Fibroblast of pulmonary artery (primary cell): ENCODE measurements at regions not wholly inside any gene's neighbourhood (a gene's known extent, or its start where the extent isn't known, plus 50 kb on each side); places are given as distances from the start of the nearest gene placed in this dataset.

ENCODE experiments used
- DNase-seq: peaks from one replicate; pipeline ENCODE4 v3.0.0-alpha.2; 2010; ENCODE audit warnings: low read depth
- H3K4me3 ChIP-seq: replicated peaks from 2 replicates; pipeline ENCODE4 v1.5.1; 2011; ENCODE audit warnings: low read depth, mild to moderate bottlenecking, control low read depth, low read length, moderate library complexity
- CTCF ChIP-seq: IDR thresholded peaks from 2 replicates; pipeline ENCODE4 v1.5.1; 2011; ENCODE audit warnings: mild to moderate bottlenecking, control low read depth, low read length, inconsistent platforms; ENCODE audit errors: missing control alignments

- no peak for DNase-seq
- H3K4me3 ChIP-seq: no peak overlapping the region
- no peak for TF ChIP-seq CTCF
Observed at GRCh38 chr3:154011036-154011435, 110.2 kb upstream of the ARHGEF26 start.

- DNase-seq: no peak
- no peak overlapping the region for H3K4me3 ChIP-seq
- no peak for TF ChIP-seq CTCF
Observed at GRCh38 chr3:154013736-154014135, 107.5 kb upstream of the ARHGEF26 start.

- TF ChIP-seq CTCF: no peak
- no peak overlapping the region for H3K4me3 ChIP-seq
- no peak for DNase-seq
Observed at GRCh38 chr3:154015307-154015706, 105.9 kb upstream of the ARHGEF26 start.

GRCh38 chr3:154018100-154018696, 103.0 kb upstream of the ARHGEF26 start:
- TF ChIP-seq CTCF: peak; percentile 71
- DNase-seq: peak; percentile 47
- H3K4me3 ChIP-seq: no peak overlapping the region

- no peak for TF ChIP-seq CTCF
- DNase-seq: peak; percentile 17
- H3K4me3 ChIP-seq: no peak overlapping the region
Observed at GRCh38 chr3:154022606-154023005, 98.6 kb upstream of the ARHGEF26 start.

GRCh38 chr3:154023148-154023547, 98.0 kb upstream of the ARHGEF26 start:
- no peak for TF ChIP-seq CTCF
- DNase-seq: peak; percentile 12
- H3K4me3 ChIP-seq: no peak overlapping the region

- no peak overlapping the region for H3K4me3 ChIP-seq
- no peak for DNase-seq
- no peak for TF ChIP-seq CTCF
Observed at GRCh38 chr3:154025007-154025406, 96.2 kb upstream of the ARHGEF26 start.
